HG03378 (cell line): ENCODE measurements at regions not wholly inside any gene's neighbourhood (a gene's known extent, or its start where the extent isn't known, plus 50 kb on each side); places are given as distances from the start of the nearest gene placed in this dataset.
"Not testable (repeated sequence)": the region's sequence is repeated elsewhere in the genome, so short reads cannot be mapped to it uniquely, and the experiment has no call there.

Source experiments
- ATAC-seq: cut with Tn5 transposase; IDR thresholded peaks from one replicate; pipeline ENCODE4 v1.9.1; 2021; ENCODE audit warnings: mild to moderate bottlenecking, moderate library complexity; ENCODE audit not compliant: unreplicated experiment

DNA sequence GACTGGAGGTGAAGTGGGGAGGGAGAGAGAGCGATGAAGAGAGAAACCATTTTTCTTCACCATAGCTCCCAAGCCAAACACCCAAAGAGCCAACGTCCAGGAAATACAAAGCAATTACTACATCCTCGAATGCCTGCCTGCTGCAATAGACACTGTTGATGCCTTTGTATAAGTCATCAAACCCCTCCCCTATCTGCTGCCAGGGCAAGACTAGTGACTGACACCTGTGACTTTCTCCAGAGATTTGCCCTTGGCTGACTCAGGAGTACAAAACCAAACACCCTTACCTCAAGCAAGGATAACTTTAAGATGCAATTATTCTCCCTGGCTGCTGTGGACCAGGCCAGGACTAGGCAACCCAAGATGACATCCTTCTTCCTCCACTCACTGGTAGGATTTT is 81.8 kb upstream of the RASA1 start:
- ATAC-seq = no peak

DNA sequence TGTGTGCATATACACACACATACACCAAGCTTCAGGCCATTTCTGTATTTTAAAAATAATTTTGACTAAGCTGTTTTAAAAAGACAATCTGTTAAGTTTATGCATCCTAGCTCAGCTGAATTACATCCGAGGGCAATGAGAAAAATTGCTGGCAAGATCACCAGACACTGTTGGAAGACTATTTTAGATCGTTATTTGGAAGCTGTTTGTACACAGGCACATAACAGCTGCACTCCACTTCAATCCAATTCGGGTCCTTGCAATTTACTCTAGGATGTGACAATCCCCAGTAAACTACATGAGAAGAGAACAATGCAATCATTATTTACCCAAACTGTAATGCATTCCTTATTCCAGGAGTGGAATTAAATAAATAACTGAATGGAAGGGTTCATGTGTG is 79.3 kb upstream of the RASA1 start:
- no peak for ATAC-seq

- ATAC-seq = no peak
Measured at GRCh38 chr5:87190041-87190440, 77.6 kb upstream of the RASA1 start.

GRCh38 chr5:87190687-87191086 is 77.0 kb upstream of the RASA1 start:
- peak; percentile 66 for ATAC-seq

DNA sequence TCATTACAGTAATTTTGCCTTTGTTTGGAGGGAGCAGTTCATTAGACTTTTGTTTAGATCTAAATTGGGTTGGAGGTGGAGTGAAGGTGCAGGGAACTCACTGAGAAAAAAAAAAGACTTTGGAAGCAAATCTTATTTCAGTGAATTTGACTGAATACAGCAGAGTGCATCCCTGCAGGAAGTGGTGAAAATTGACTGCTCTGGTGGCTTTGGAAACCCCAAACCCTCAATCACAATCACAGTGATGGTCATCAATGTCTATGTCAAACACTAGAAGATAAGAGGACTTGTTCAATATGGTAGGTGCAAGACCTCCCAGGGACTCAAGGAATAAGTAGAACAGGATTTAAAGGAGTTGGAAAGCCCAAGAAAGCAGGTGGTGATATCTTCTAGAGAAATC is 76.0 kb upstream of the RASA1 start:
- ATAC-seq = no peak

GRCh38 chr5:87195104-87195591 is 72.5 kb upstream of the RASA1 start:
- peak; percentile 74 for ATAC-seq

- no peak for ATAC-seq
Measured at GRCh38 chr5:87195616-87196015, 72.1 kb upstream of the RASA1 start.

DNA sequence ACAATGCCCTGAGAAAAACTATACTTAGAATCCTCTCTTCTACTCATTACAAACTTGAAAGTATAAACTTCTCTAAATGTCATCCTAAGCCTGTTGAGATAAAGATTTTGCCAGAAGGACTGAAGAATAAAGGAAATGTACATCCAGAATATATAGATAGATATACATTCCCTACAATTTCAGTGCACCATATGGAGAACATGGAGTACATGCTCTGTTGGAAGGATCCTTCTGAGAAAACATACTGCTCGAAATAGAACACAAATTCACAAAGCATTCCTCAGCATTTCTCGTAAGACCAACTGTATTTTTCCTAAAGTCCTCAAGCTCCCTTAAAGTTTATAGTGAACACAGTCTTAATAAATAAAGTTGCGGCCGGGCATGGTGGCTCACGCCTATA is 69.7 kb upstream of the RASA1 start:
- ATAC-seq = no peak

- not testable (repeated sequence) for ATAC-seq
Measured at GRCh38 chr5:87199246-87199645, 68.4 kb upstream of the RASA1 start.

- ATAC-seq = not testable (repeated sequence)
Measured at GRCh38 chr5:87199704-87200103, 68.0 kb upstream of the RASA1 start.

DNA sequence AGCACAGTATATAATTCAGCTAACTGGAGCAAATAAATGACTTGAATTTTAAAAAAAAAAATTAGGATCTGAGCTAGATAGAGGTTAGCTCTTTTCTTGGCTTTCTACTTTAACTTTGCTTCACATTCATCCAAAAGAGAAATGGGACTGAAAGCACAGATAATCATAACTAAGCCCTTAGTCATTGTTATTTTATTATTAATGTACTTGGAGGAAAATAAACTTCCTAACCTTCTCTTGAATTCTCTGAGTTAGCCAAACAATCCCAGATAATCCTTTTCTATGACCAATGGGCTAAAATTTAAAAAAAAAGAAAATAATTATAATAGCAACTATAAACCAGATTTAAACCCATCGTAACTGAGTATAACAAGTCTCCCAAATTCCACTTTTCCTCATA is 57.6 kb upstream of the RASA1 start:
- no peak for ATAC-seq

- ATAC-seq = no peak
Measured at GRCh38 chr5:87210743-87211142, 56.9 kb upstream of the RASA1 start.

- no peak for ATAC-seq
Measured at GRCh38 chr5:87211676-87212075, 56.0 kb upstream of the RASA1 start.

- ATAC-seq = not testable (repeated sequence)
Measured at GRCh38 chr5:87212183-87212582, 55.5 kb upstream of the RASA1 start.

DNA sequence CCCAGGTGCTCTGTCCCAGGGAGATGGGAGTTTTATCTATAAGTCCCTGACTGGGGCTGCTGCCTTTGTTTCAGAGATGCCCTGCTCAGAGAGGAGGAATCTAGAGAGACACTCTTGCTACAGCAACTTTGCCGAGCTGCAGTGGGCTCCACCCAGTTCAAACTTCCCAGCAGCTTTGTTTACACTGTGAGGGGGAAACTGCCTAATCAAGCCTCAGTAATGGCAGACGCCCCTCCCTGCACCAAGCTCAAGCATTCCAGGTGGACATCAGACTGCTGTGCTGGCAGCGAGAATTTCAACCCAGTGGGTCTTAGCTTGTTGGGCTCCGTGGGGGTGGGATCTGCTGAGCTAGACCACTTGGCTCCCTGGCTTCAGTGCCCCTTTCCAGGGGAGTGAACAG is 50.2 kb upstream of the RASA1 start:
- ATAC-seq = not testable (repeated sequence)
